ENCODE measurements at regions not wholly inside any gene's neighbourhood (a gene's known extent, or its start where the extent isn't known, plus 50 kb on each side); places are given as distances from the start of the nearest gene placed in this dataset.

DNA sequence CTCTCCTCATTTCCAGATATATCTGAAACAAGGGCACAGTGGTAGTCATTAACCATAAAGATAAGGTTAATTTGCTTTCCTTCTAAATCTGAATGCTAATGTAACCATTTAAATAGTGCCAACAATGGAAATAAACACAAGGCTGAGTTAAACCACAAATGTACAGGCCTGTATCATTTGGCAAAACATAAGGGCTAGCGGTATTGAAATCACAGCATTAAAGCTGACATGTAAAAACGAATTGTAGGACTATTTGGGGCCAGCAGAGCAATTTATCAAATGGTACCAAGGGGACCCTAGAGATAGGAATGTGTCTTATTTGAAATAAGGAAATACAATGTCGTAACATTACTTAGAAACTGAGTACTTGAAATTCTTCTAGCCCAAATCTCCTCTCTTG is 247.5 kb upstream of the RPS23 start:
- Histone ChIP-seq H3K9me3 (ENCODE audit: control insufficient read depth, insufficient read depth, low read depth, low read length) (no peaks in the 10 kb centered on the region), H3K4me3 (ENCODE audit: low read depth in 2 of 2, low read length in 2 of 2) (no peak overlapping the region), H3K27me3 (ENCODE audit: control insufficient read depth, insufficient read depth, low read length) (no peaks in the 10 kb centered on the region), H3K27ac (ENCODE audit: low read length) (no peak overlapping the region), H3K4me1 (ENCODE audit: control insufficient read depth, insufficient read depth, low read length) (no peaks in the 10 kb centered on the region), H3K36me3 (ENCODE audit: control insufficient read depth, insufficient read depth, low read length) (no peaks in the 10 kb centered on the region)
- no TSS peak for BruUV-seq (replicated peaks)
- no peak for DNase-seq (ENCODE audit: low read depth, low spot score)
- CTCF ChIA-PET: no interaction called here
- in situ Hi-C loops (cut with HindIII; ENCODE audit: low pct_unique_long_range_greater_than_20kb, low sequenced_read_pairs) (no loop called here), intact Hi-C loops (cut with micrococcal nuclease; ENCODE audit: unreplicated experiment) (no loop called here)
- no peak for TF ChIP-seq SIN3A (IDR thresholded peaks at IDR 0.05; ENCODE audit: borderline replicate concordance, insufficient read depth, low read depth, low read length)
- TF ChIP-seq TCF7L2 (IDR thresholded peaks at IDR 0.05; ENCODE audit: low read depth, low read length): no peak
- TF ChIP-seq, protein P1, sequence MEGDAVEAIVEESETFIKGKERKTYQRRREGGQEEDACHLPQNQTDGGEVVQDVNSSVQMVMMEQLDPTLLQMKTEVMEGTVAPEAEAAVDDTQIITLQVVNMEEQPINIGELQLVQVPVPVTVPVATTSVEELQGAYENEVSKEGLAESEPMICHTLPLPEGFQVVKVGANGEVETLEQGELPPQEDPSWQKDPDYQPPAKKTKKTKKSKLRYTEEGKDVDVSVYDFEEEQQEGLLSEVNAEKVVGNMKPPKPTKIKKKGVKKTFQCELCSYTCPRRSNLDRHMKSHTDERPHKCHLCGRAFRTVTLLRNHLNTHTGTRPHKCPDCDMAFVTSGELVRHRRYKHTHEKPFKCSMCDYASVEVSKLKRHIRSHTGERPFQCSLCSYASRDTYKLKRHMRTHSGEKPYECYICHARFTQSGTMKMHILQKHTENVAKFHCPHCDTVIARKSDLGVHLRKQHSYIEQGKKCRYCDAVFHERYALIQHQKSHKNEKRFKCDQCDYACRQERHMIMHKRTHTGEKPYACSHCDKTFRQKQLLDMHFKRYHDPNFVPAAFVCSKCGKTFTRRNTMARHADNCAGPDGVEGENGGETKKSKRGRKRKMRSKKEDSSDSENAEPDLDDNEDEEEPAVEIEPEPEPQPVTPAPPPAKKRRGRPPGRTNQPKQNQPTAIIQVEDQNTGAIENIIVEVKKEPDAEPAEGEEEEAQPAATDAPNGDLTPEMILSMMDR (IDR thresholded peaks at IDR 0.05): no peak
- TF ChIP-seq POLR2AphosphoS5 (IDR thresholded peaks at IDR 0.05; ENCODE audit: low read depth, low read length): no peak
- TF ChIP-seq, protein P2, sequence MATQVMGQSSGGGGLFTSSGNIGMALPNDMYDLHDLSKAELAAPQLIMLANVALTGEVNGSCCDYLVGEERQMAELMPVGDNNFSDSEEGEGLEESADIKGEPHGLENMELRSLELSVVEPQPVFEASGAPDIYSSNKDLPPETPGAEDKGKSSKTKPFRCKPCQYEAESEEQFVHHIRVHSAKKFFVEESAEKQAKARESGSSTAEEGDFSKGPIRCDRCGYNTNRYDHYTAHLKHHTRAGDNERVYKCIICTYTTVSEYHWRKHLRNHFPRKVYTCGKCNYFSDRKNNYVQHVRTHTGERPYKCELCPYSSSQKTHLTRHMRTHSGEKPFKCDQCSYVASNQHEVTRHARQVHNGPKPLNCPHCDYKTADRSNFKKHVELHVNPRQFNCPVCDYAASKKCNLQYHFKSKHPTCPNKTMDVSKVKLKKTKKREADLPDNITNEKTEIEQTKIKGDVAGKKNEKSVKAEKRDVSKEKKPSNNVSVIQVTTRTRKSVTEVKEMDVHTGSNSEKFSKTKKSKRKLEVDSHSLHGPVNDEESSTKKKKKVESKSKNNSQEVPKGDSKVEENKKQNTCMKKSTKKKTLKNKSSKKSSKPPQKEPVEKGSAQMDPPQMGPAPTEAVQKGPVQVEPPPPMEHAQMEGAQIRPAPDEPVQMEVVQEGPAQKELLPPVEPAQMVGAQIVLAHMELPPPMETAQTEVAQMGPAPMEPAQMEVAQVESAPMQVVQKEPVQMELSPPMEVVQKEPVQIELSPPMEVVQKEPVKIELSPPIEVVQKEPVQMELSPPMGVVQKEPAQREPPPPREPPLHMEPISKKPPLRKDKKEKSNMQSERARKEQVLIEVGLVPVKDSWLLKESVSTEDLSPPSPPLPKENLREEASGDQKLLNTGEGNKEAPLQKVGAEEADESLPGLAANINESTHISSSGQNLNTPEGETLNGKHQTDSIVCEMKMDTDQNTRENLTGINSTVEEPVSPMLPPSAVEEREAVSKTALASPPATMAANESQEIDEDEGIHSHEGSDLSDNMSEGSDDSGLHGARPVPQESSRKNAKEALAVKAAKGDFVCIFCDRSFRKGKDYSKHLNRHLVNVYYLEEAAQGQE (IDR thresholded peaks at IDR 0.05; ENCODE audit: insufficient read depth in 1 of 2, low read depth in 2 of 2, low read length in 1 of 2): no peak
- POLR2A ChIA-PET: no interaction called here
- no peak for ATAC-seq

DNA sequence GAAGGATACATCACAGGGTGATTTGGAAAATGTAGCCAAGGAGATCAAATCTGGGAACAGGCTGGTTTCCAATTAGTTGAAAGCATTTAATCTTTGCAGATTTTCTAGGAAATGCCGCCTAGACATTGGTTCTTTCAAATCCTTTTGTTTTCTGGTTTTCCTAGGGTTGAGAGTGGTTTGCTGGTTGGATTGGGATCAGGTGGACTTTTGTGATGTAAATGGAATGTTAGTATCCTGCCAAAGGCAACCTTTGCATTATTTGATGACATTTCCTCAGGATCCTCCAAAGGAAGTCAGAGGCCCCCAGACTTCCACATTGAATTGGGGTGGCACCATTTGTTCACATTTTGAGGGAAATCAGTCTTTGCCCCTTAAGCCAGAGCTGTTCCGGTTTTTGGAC is 245.5 kb upstream of the RPS23 start:
- no TSS peak for BruUV-seq (replicated peaks)
- intact Hi-C loops (cut with micrococcal nuclease; ENCODE audit: unreplicated experiment) (no loop called here), in situ Hi-C loops (cut with HindIII; ENCODE audit: low pct_unique_long_range_greater_than_20kb, low sequenced_read_pairs) (no loop called here)
- no peaks in the 10 kb centered on the region for H3K4me1 ChIP-seq (ENCODE audit: control insufficient read depth, insufficient read depth, low read length)
- ChIA-PET POLR2A (no interaction called here), CTCF (no interaction called here)
- H3K27me3 ChIP-seq (ENCODE audit: control insufficient read depth, insufficient read depth, low read length): no peaks in the 10 kb centered on the region
- no peak overlapping the region for H3K27ac ChIP-seq (ENCODE audit: low read length)
- TF ChIP-seq, protein P2 (IDR thresholded peaks at IDR 0.05; ENCODE audit: insufficient read depth in 1 of 2, low read depth in 2 of 2, low read length in 1 of 2): no peak
- no peak for TF ChIP-seq TCF7L2 (IDR thresholded peaks at IDR 0.05; ENCODE audit: low read depth, low read length)
- no peak for TF ChIP-seq SIN3A (IDR thresholded peaks at IDR 0.05; ENCODE audit: borderline replicate concordance, insufficient read depth, low read depth, low read length)
- no peak for TF ChIP-seq POLR2AphosphoS5 (IDR thresholded peaks at IDR 0.05; ENCODE audit: low read depth, low read length)
- TF ChIP-seq, protein P1 (IDR thresholded peaks at IDR 0.05): no peak
- DNase-seq (ENCODE audit: low read depth, low spot score) (no peak), ATAC-seq (no peak)
- no peak overlapping the region for H3K4me3 ChIP-seq (ENCODE audit: low read depth in 2 of 2, low read length in 2 of 2)
- H3K36me3 ChIP-seq (ENCODE audit: control insufficient read depth, insufficient read depth, low read length): no peaks in the 10 kb centered on the region
- H3K9me3 ChIP-seq (ENCODE audit: control insufficient read depth, insufficient read depth, low read depth, low read length): no peaks in the 10 kb centered on the region
